ENCODE measurements at regions not wholly inside any gene's neighbourhood (a gene's known extent, or its start where the extent isn't known, plus 50 kb on each side); places are given as distances from the start of the nearest gene placed in this dataset.

DNA sequence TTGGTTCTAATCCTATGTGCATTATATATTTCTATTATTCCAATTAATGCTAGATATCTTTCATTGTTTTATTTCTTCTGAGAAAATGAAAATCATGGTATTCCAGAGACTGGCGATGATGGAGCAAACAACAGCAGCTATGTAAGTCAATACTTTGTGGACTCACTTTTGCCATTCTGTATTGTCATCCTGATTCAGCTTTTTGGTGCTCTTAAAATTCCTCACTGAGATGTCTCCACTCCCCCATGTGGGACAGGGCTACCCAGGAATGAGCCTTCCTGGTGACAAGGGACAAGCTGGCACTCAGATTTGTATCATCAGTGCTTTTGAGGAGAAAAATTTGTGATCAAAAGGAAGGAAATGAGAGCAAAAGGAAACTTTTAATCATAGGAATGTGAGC lies 56.7 kb upstream of the XCR1 start:
- TF ChIP-seq, protein P1, sequence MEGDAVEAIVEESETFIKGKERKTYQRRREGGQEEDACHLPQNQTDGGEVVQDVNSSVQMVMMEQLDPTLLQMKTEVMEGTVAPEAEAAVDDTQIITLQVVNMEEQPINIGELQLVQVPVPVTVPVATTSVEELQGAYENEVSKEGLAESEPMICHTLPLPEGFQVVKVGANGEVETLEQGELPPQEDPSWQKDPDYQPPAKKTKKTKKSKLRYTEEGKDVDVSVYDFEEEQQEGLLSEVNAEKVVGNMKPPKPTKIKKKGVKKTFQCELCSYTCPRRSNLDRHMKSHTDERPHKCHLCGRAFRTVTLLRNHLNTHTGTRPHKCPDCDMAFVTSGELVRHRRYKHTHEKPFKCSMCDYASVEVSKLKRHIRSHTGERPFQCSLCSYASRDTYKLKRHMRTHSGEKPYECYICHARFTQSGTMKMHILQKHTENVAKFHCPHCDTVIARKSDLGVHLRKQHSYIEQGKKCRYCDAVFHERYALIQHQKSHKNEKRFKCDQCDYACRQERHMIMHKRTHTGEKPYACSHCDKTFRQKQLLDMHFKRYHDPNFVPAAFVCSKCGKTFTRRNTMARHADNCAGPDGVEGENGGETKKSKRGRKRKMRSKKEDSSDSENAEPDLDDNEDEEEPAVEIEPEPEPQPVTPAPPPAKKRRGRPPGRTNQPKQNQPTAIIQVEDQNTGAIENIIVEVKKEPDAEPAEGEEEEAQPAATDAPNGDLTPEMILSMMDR (IDR thresholded peaks at IDR 0.05): no peak
- no peak for TF ChIP-seq POLR2A (IDR thresholded peaks at IDR 0.05)
- no peak for TF ChIP-seq EP300 (IDR thresholded peaks at IDR 0.05)
